RKO (cell line): ENCODE measurements at regions not wholly inside any gene's neighbourhood (a gene's known extent, or its start where the extent isn't known, plus 50 kb on each side); places are given as distances from the start of the nearest gene placed in this dataset.

ENCODE experiments used
- DNase-seq: peaks from one replicate; pipeline ENCODE4 v3.0.0-alpha.2; 2016; ENCODE audit warnings: low spot score

GRCh38 chr5:152882621-152883020 is 477.5 kb upstream of the NMUR2 start:
- no peak for DNase-seq

- no peak for DNase-seq
Observed at GRCh38 chr5:152883066-152883775, 478.1 kb upstream of the NMUR2 start.

- no peak for DNase-seq
Observed at GRCh38 chr5:152884006-152884405, 478.9 kb upstream of the NMUR2 start.

GRCh38 chr5:152900332-152900731 is 495.3 kb upstream of the NMUR2 start:
- DNase-seq: no peak

- DNase-seq: no peak
Observed at GRCh38 chr5:152901754-152902153, 496.7 kb upstream of the NMUR2 start.

- no peak for DNase-seq
Observed at GRCh38 chr5:152905286-152905685, 500.2 kb upstream of the NMUR2 start.

- no peak for DNase-seq
Observed at GRCh38 chr5:152907488-152908245, 502.6 kb upstream of the NMUR2 start.

GRCh38 chr5:152912924-152913323 is 507.8 kb upstream of the NMUR2 start:
- DNase-seq: no peak

GRCh38 chr5:152932621-152933020 is 527.5 kb upstream of the NMUR2 start:
- DNase-seq: no peak

GRCh38 chr5:152933056-152933455 is 528.0 kb upstream of the NMUR2 start:
- DNase-seq: no peak

- no peak for DNase-seq
Observed at GRCh38 chr5:152938630-152939029, 533.6 kb upstream of the NMUR2 start.

GRCh38 chr5:152942633-152943336 is 537.7 kb upstream of the NMUR2 start:
- no peak for DNase-seq

GRCh38 chr5:152953788-152954483 is 536.5 kb upstream of the GRIA1 start:
- no peak for DNase-seq

GRCh38 chr5:152956943-152957613 is 533.4 kb upstream of the GRIA1 start:
- no peak for DNase-seq

- DNase-seq: no peak
Observed at GRCh38 chr5:152978141-152978835, 512.2 kb upstream of the GRIA1 start.

- no peak for DNase-seq
Observed at GRCh38 chr5:152987131-152987530, 503.3 kb upstream of the GRIA1 start.

- no peak for DNase-seq
Observed at GRCh38 chr5:152990217-152990616, 500.3 kb upstream of the GRIA1 start.

GRCh38 chr5:152990649-152991048 is 499.8 kb upstream of the GRIA1 start:
- no peak for DNase-seq

- no peak for DNase-seq
Observed at GRCh38 chr5:152994033-152994680, 496.3 kb upstream of the GRIA1 start.

GRCh38 chr5:152995214-152995725 is 495.2 kb upstream of the GRIA1 start:
- DNase-seq: no peak
